ENCODE measurements at regions not wholly inside any gene's neighbourhood (a gene's known extent, or its start where the extent isn't known, plus 50 kb on each side); places are given as distances from the start of the nearest gene placed in this dataset.

GRCh38 chr16:73308771-73309170 is 260.8 kb upstream of the ZFHX3 start:
- Histone ChIP-seq H3K79me2 (no peaks in the 10 kb centered on the region), H3K4me1 (no peaks in the 10 kb centered on the region), H3K9me3 (ENCODE audit: control insufficient read depth, low read length) (no peaks in the 10 kb centered on the region), H3K27me3 (ENCODE audit: control insufficient read depth, insufficient read depth, low read length) (no peaks in the 10 kb centered on the region), H3K36me3 (ENCODE audit: control insufficient read depth, insufficient read depth, low read length) (no peaks in the 10 kb centered on the region), H2AFZ (no peak overlapping the region), H3K4me2 (ENCODE audit: low read length) (no peak overlapping the region), H3K4me3 (ENCODE audit: low read depth, low read length) (no peak overlapping the region), H3K9ac (no peak overlapping the region), H3K27ac (no peak overlapping the region)
- no peak for TF ChIP-seq CTCF (IDR thresholded peaks at IDR 0.05)

- Histone ChIP-seq H3K4me3 (ENCODE audit: low read depth, low read length) (no peak overlapping the region), H3K9ac (no peak overlapping the region)
- no peak for TF ChIP-seq CTCF (IDR thresholded peaks at IDR 0.05)
Measured at GRCh38 chr16:73306901-73307413, 259.0 kb upstream of the ZFHX3 start.

GRCh38 chr16:73304008-73304774 is 256.3 kb upstream of the ZFHX3 start:
- H3K36me3 ChIP-seq (ENCODE audit: control insufficient read depth, insufficient read depth, low read length): no peaks in the 10 kb centered on the region
- TF ChIP-seq CTCF (IDR thresholded peaks at IDR 0.05): no peak

More at GRCh38 chr16:73306901-73307413, 259.0 kb upstream of the ZFHX3 start:
- Histone ChIP-seq H3K36me3 (ENCODE audit: control insufficient read depth, insufficient read depth, low read length) (no peaks in the 10 kb centered on the region), H3K9me3 (ENCODE audit: control insufficient read depth, low read length) (no peaks in the 10 kb centered on the region), H3K27me3 (ENCODE audit: control insufficient read depth, insufficient read depth, low read length) (no peaks in the 10 kb centered on the region), H3K4me2 (ENCODE audit: low read length) (no peak overlapping the region), H3K4me1 (no peaks in the 10 kb centered on the region), H3K27ac (no peak overlapping the region), H2AFZ (no peak overlapping the region), H3K79me2 (no peaks in the 10 kb centered on the region)

GRCh38 chr16:73302942-73303341 is 255.0 kb upstream of the ZFHX3 start:
- H3K4me1 ChIP-seq: no peaks in the 10 kb centered on the region
- H3K4me3 ChIP-seq (ENCODE audit: low read depth, low read length): no peak overlapping the region
- H3K36me3 ChIP-seq (ENCODE audit: control insufficient read depth, insufficient read depth, low read length): no peaks in the 10 kb centered on the region
- no peak overlapping the region for H3K9ac ChIP-seq
- H3K4me2 ChIP-seq (ENCODE audit: low read length): no peak overlapping the region
- no peaks in the 10 kb centered on the region for H3K79me2 ChIP-seq
- no peak for TF ChIP-seq CTCF (IDR thresholded peaks at IDR 0.05)
- H3K27ac ChIP-seq: no peak overlapping the region
- H3K27me3 ChIP-seq (ENCODE audit: control insufficient read depth, insufficient read depth, low read length): no peaks in the 10 kb centered on the region
- no peak overlapping the region for H2AFZ ChIP-seq
- H3K9me3 ChIP-seq (ENCODE audit: control insufficient read depth, low read length): no peaks in the 10 kb centered on the region

More at GRCh38 chr16:73304008-73304774, 256.3 kb upstream of the ZFHX3 start:
- no peaks in the 10 kb centered on the region for H3K9me3 ChIP-seq (ENCODE audit: control insufficient read depth, low read length)
- H3K4me1 ChIP-seq: no peaks in the 10 kb centered on the region
- H3K79me2 ChIP-seq: no peaks in the 10 kb centered on the region
- no peak overlapping the region for H3K4me3 ChIP-seq (ENCODE audit: low read depth, low read length)
- H3K4me2 ChIP-seq (ENCODE audit: low read length): no peak overlapping the region
- H3K27ac ChIP-seq: no peak overlapping the region
- no peaks in the 10 kb centered on the region for H3K27me3 ChIP-seq (ENCODE audit: control insufficient read depth, insufficient read depth, low read length)
- no peak overlapping the region for H2AFZ ChIP-seq
- no peak overlapping the region for H3K9ac ChIP-seq

GRCh38 chr16:73301984-73302383 is 254.1 kb upstream of the ZFHX3 start:
- no peak overlapping the region for H3K4me3 ChIP-seq (ENCODE audit: low read depth, low read length)
- no peaks in the 10 kb centered on the region for H3K9me3 ChIP-seq (ENCODE audit: control insufficient read depth, low read length)
- H3K9ac ChIP-seq: no peak overlapping the region
- no peak for TF ChIP-seq CTCF (IDR thresholded peaks at IDR 0.05)
- H3K36me3 ChIP-seq (ENCODE audit: control insufficient read depth, insufficient read depth, low read length): no peaks in the 10 kb centered on the region
- H3K79me2 ChIP-seq: no peaks in the 10 kb centered on the region
- H3K4me2 ChIP-seq (ENCODE audit: low read length): no peak overlapping the region
- H2AFZ ChIP-seq: no peak overlapping the region
- H3K4me1 ChIP-seq: no peaks in the 10 kb centered on the region
- no peak overlapping the region for H3K27ac ChIP-seq
- H3K27me3 ChIP-seq (ENCODE audit: control insufficient read depth, insufficient read depth, low read length): no peaks in the 10 kb centered on the region
